SU-DHL-6 (cell line): ENCODE measurements at regions not wholly inside any gene's neighbourhood (a gene's known extent, or its start where the extent isn't known, plus 50 kb on each side); places are given as distances from the start of the nearest gene placed in this dataset.

Experiments used
- CTCF ChIP-seq: fragments of 200-600 bp; sonication (generic); IDR thresholded peaks from one replicate; pipeline ENCODE4 v1.5.1; 2017; ENCODE audit warnings: antibody characterized with exemption, mild to moderate bottlenecking, low read length, moderate library complexity; ENCODE audit not compliant: insufficient read depth, poor library complexity, severe bottlenecking
- EZH2phosphoT487 ChIP-seq: fragments of 200-600 bp; sonication (generic), shearing (Covaris generic); conservative IDR thresholded peaks from 2 replicates; pipeline ENCODE4 v1.6.1; 2018; ENCODE audit warnings: mild to moderate bottlenecking, antibody characterized with exemption, low read length, moderate library complexity, mixed read lengths

GRCh38 chr10:131657318-131657984 lies 243.4 kb upstream of the PPP2R2D start:
- no peak for TF ChIP-seq EZH2phosphoT487
- no peak for TF ChIP-seq CTCF
